ENCODE measurements at regions not wholly inside any gene's neighbourhood (a gene's known extent, or its start where the extent isn't known, plus 50 kb on each side); places are given as distances from the start of the nearest gene placed in this dataset.

GRCh38 chr10:130895161-130895560, 416.4 kb downstream of the TCERG1L start:
- no peak for DNase-seq

GRCh38 chr10:130897815-130898214, 413.7 kb downstream of the TCERG1L start:
- DNase-seq = no peak

- DNase-seq = no peak
Observed at GRCh38 chr10:130898381-130898780, 413.1 kb downstream of the TCERG1L start.

DNA sequence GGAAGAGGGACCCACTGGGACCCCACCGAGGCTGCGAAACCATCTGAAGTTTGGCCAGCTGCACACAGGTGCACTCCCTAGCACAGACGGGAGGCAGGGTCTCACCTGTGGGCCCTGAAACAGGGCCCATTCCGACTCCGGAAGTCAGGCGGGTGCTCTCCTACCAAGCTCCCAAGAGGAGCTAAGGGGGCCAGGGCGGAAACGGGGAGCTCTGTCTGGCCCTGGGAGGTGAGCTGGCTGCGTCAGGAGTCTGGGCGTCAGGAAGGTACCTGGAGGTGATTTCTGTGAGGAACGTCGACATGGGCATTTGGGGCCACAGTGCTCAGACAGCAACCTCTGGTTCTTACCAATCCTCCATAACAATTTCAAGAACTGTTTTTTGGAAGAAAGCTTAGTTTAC, 411.7 kb downstream of the TCERG1L start:
- DNase-seq = no peak

DNA sequence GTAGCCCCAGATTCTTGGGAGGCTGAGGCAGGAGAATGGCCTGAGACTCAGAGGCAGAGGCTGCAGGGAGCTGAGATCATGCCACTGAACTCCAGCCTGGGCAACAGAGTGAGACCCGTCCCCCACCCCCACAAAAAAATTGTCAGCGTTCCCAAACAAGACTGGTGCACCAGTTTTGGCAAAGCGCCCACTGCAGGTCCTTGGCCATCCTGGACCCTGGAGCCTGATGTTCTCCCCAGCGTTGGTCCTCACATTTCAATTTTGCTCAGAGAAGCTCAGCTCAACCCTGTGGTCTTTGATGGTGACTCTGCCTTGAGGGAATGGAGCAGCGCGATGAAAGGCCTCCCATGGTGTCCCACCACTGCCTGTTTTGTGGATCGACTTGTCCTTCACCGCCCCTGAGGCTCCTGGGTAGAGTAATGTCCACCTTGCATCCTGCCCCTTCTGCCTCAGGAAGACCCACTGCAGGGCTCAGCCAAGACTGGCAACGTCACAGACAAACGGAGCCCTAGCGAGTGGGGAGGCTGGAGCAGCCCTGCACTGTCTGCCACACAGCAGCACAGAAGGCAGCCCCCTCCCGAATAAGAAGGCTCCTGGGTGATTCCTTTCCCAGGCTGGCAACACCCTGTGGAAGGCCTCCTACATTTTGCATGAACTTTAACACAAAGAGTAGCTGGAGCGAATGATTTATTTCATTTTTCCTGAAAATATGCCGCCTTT, 410.9 kb downstream of the TCERG1L start:
- no peak for DNase-seq

GRCh38 chr10:130901311-130902165, 410.0 kb downstream of the TCERG1L start:
- no peak for DNase-seq

DNA sequence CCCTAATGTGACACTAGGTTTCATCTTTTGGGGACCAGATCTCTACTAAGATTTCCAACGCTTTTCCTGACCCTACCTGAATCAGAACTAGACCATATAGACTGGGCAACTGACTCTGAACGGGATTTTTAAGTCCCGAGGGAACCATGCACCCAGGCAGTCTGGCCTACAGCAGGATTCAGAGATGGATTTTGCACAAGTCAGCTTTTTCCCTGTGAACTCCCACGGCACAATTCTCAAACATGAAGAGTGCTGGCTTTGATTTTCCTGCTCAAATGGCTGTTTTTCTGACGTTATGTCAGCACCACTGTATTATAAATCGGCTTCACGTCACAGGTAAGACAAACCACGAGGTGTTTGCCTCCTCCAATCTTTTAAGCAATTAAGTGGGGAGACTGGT, 409.1 kb downstream of the TCERG1L start:
- no peak for DNase-seq

DNA sequence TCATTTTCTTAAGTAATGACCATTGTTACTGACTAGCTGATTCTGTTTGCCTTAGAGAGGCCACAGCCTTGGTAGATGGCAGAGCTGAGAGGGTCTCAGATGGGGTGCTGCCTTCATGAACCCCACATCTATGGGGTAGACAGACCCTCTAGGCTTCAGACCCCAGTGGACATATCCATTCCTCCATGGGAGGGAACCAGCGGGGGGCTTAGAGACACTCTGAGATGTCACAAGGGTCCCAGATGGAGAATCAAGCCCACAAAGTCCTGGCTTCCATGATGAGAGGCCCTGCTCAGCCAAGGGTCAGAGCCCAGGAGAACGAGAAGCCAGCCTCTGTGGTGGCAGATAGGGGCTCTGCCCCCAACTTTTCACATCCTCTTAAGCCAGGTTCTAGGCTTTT, 408.6 kb downstream of the TCERG1L start:
- no peak for DNase-seq

DNA sequence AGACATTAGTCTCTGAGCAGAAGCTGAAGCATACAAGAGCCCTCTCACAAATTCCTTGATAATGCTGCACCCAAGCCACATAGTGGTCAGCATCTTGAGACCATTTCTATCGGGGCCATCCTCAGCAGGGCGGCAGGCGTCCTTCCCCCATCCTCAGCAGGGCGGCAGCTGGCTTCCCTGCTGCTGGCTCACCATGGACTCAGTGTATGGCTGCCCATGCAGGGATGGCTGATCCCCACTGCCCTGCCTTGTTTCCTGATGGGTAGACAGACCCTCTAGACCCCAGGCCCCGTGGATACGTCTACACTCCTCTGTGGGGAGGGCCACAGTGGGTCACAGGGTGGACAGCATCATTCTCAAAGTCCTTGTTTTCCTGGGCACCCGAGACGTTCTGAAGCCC, 406.8 kb downstream of the TCERG1L start:
- no peak for DNase-seq

DNA sequence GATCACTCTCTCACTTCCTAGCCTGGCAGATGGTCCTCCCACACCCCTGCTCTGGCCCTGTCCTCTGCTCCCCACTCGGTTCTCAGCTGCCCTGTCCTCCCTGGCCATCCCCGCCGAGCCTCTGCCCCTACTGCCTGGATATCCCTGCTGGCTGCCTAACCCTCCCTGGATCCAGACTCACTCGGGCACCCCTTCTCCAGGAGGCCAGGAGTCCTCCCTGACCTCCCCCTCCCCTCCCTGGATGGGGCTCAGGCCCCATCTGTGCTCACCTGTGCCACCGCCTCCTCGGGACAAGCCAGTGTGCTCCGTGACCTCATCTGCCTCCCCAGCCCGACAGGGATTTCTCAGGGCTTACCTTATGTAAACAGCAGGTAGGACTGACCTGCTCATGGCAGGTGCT, 406.1 kb downstream of the TCERG1L start:
- no peak for DNase-seq

DNA sequence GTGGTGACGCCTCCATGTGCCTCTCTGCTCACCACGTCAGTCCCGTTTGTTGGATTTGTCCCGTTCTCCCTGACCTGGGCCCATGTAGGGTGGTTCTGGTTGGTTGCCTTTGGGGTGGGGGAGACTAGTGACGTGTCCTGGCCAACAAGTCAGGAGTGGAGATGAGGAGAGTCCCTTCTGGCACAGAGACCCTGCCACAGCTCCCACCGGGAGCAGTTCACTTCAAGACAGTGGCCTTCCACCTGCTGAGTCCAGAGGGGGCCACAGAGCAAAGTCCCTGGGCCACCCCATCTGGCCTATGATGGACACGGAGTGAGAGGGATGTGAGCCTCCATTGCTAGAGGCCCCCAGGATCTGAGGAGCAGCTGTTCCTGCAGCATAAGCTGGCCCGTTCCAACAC, 405.6 kb downstream of the TCERG1L start:
- no peak for DNase-seq

DNA sequence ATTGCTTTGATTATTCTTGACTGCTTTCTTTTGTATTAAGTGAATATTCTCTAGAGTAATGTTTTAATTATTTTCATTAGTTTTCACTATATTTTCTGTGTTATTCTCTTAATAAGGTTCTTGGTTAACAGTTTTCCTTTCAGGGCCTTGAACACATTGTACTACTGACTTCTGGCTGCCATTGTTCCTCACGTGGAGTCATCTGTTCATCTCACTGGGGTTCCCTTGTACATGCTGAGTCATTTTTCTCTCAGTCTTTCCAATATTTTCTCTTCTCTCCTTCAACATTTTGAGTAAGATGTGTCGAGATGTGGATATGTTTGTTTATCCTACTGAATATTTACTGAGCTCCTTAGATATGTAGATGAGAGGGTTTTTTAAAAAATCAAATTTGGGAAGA, 400.7 kb downstream of the TCERG1L start:
- DNase-seq = no peak

DNA sequence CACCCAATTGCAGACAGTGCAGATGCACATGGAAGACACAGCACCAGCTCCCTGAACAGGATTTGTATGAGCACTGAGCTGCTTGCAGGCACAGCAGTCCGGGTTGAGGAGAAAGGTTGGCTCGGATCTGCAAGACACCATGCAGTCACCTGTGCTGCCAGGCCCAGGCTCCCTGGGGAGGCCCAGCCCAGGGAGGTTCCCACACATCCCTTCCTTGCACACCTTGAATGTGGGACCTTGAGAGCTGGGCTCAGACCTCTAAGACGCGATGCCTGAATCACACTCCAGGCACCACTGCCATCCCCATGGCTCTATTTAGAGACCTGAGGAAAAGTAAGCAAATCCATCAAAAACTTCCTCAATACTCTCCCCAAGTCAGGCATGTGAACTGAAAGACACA, 397.7 kb downstream of the TCERG1L start:
- DNase-seq = no peak

DNA sequence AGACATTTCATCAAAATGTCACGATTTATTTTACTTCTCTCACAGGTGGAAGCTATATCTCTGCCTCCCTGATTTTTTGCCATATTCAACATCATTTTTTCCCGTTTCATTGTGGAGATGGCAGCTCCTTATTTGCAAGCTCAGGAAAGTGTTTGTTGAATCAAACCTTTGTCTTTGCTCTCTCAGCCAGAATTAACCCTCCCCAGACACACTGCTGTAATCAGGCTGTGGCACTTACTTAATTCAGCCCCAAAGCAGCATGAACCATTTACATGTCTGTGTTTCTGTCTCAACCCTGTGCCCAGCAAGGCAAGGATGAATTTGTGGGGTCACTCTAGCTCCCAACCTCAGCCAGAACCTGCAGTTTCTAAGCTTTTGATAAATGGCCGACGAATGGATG, 397.2 kb downstream of the TCERG1L start:
- no peak for DNase-seq

DNA sequence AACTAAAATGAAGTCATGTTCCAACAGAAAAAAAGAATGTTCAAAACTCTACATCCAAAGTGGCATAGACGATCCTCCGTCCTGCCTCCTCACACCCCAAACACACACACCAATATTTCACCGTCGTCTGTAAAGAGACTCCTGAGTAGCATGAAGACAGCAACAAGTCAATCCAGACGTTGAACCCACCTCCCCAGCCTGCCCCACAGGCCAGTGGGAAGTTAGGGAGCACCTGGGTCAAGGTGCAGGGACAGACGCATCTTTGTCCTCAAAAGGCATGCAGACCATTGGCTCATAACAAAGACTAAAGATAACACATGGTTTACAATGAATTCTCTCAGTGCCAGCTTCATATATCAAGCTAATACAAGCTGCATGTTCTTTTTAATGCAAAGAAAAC, 396.5 kb downstream of the TCERG1L start:
- no peak for DNase-seq

- DNase-seq = no peak
Observed at GRCh38 chr10:130921461-130921860, 390.1 kb downstream of the TCERG1L start.

DNA sequence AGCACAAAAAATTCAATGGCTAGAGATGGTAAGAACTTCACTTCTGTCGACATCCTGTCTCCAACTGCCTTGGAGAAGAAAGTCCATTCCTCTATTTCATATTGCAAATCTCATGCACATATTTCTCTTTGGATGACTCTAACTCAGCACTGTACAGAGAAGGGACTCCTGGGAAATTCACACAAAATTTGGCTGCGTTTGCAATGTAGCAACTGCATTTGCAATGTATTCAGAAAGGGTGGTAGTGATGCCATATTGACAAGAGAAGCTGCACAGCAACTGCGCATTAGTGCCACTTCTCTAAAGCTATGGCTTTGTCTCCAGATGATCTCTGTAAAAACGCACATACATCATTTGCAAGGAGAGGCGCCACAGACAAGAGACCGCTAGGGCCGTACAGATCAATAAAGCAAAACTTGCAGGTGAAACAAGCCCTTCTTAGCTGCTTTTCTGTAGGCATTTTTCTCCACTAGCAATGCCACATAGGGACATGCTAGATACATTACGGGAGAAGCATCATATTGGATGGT, 389.5 kb downstream of the TCERG1L start:
- DNase-seq = no peak

DNA sequence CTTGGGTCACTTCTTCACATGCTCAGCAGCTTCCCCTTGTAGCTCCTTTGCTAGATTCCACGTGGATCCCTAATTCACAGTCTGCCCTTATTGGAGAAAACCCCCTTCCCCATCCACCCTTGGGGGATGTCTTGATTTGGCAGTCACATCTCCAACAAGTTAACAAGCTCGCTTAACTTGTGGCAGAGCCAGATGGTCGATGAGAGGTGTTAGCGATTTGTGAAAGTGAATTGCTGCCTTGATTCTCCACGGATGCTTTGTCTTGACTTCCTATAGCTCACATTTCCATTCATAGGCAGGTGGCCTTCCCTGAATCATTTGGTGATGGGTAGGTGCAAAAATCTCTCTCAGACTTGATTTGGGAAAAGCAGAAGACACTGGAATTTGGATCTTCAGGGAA, 387.9 kb downstream of the TCERG1L start:
- no peak for DNase-seq

DNA sequence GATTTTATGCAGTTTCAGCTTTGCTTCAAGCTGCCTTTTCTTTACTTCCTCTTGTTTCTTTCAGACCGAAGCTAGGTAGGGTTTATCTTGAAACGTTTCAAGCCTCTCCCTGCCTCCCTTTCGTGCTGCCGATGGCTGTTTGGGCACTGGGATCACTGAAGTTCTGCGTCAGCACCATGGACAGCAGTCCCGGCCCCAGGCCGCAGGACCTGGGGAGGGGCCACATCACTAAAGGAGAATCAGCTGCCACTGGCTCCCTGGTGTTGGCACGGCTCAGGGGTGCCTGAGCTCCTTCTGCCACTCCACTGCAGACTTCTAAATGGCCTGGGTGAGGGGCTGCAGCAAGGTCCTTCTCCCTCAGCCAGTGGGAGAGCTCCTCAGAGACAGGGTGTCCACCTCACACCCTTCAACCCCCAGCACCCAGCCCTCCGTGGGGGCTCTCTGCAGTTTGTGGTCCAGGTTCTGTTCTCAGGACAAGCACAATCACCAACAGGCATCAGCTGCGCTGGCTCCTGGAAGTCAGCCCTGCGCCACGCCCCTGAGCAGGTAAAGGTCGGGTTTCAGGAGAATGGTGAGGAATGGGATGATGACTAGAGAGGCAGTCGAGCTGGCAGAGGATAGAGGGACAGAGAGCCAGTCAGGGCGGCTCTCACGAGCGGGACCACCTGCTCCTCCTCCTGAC, 387.2 kb downstream of the TCERG1L start:
- DNase-seq = peak in 2 of 3 donors; percentile 4 to 20

- no peak for DNase-seq
Observed at GRCh38 chr10:130926442-130926841, 385.1 kb downstream of the TCERG1L start.

DNA sequence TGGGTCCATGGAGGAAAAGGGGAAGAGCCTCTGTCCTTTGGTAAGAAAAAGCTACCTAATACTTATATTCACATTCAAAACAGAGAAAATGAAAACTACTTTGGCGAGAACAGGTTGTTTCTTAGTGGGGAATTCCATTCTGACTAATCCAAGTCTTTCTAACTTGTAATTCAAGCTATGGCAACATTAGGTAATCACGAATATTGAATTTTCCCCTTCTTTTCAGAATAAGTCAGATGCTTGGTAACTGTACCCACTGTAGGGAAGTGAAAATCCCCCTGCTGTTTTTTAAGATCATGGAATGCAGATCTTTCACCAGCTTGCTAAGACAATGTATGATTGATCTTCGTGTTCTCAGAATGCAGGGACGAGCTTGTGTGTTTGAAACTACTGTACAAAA, 384.4 kb downstream of the TCERG1L start:
- peak; percentile 2 to 22 (median 6) for DNase-seq

DNA sequence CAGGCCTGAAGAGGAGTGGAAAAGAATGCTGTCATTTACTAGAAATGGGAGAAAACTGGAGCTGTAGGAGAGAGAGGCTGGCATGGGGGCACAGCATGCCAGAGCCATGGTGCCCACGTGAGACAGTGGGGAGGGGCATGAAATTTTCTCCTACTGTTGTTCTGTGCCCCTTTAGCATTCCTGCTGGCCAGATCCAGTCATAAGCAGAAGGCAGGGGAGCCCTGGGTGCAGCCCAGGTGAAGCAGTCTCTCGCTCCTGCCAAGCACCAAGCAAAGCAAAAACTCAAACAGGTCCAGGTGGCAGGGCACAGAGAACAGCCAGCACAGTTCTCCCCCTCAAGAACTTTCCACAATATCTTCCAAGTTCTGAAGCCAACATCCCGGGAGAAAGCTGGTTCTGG, 383.2 kb downstream of the TCERG1L start:
- DNase-seq = no peak

Measured in suppressor macrophage treated with lipopolysaccharide for 1 hour (primary cell).